ENCODE measurements at regions not wholly inside any gene's neighbourhood (a gene's known extent, or its start where the extent isn't known, plus 50 kb on each side); places are given as distances from the start of the nearest gene placed in this dataset.
"Not testable (repeated sequence)": the region's sequence is repeated elsewhere in the genome, so short reads cannot be mapped to it uniquely, and the experiment has no call there.

DNA sequence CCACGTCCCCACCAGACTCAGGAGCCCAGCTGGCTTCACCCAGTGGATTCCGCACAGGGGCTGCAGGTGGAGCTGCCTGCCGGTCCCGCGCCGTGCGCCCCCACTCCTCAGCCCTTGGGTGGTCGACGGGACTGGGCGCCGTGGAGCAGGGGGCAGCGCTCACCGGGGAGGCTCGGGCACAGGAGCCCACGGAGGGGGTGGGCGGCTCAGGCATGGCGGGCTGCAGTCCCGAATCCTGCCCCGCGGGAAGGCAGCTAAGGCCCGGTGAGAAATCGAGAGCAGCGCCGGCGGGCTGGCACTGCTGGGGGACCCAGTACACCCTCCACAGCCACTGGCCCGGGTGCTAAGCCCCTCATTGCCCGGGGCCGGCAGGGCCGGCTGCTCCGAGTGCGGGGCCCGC lies 855.0 kb upstream of the SLC35B3 start:
- TF ChIP-seq, protein P1, sequence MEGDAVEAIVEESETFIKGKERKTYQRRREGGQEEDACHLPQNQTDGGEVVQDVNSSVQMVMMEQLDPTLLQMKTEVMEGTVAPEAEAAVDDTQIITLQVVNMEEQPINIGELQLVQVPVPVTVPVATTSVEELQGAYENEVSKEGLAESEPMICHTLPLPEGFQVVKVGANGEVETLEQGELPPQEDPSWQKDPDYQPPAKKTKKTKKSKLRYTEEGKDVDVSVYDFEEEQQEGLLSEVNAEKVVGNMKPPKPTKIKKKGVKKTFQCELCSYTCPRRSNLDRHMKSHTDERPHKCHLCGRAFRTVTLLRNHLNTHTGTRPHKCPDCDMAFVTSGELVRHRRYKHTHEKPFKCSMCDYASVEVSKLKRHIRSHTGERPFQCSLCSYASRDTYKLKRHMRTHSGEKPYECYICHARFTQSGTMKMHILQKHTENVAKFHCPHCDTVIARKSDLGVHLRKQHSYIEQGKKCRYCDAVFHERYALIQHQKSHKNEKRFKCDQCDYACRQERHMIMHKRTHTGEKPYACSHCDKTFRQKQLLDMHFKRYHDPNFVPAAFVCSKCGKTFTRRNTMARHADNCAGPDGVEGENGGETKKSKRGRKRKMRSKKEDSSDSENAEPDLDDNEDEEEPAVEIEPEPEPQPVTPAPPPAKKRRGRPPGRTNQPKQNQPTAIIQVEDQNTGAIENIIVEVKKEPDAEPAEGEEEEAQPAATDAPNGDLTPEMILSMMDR (IDR thresholded peaks at IDR 0.05; ENCODE audit: extremely low read depth in 1 of 2, insufficient read depth in 1 of 2, low read depth in 1 of 2, low read length in 2 of 2) = not testable (repeated sequence)
- not testable (repeated sequence) for TF ChIP-seq POLR2A, MYC (IDR thresholded peaks at IDR 0.05; ENCODE audit: low read depth, low read length)
- TF ChIP-seq, protein P2, sequence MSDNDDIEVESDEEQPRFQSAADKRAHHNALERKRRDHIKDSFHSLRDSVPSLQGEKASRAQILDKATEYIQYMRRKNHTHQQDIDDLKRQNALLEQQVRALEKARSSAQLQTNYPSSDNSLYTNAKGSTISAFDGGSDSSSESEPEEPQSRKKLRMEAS (IDR thresholded peaks at IDR 0.05; ENCODE audit: insufficient read depth, insufficient read length) = not testable (repeated sequence)
